T-helper 2 cell (primary cell): ENCODE measurements at regions not wholly inside any gene's neighbourhood (a gene's known extent, or its start where the extent isn't known, plus 50 kb on each side); places are given as distances from the start of the nearest gene placed in this dataset.

ENCODE experiments used
- DNase-seq, 5 experiments: peaks; one replicate each; pipeline versions ENCODE4 v3.0.0 to v3.0.0-alpha.2; 2012 to 2022

DNA sequence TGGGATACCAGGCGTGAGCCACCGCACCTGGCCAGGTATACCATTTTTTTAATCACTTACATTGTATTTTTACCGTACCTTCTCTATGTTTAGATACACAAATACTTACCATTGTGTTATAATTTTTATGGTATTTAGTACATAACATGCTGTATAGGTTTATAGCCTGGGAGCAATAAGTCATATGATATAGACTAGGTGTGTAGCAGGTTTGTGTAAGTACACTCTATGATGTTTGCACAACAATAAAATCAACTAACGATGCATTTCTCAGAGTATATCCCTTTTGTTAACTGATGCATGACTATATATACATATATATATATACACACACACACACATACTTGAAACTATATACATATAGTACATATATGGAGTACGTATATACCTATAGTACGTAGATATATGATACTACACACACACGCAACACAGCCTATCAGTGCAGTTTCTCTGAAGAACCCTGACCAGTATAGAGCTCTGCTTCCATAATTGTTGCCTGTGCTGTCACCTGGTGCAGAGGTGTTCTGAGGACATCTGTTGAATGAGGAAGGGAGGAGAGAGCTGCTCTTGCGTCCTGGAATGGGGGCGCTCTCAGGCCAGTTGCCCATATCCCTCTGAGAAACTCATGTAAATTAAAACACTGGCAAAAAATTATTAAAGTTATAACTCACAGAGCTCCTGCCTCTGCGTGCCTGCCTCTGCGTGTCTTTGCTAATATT lies 315.3 kb downstream of the FGFR2 start:
- DNase-seq: no peak

DNA sequence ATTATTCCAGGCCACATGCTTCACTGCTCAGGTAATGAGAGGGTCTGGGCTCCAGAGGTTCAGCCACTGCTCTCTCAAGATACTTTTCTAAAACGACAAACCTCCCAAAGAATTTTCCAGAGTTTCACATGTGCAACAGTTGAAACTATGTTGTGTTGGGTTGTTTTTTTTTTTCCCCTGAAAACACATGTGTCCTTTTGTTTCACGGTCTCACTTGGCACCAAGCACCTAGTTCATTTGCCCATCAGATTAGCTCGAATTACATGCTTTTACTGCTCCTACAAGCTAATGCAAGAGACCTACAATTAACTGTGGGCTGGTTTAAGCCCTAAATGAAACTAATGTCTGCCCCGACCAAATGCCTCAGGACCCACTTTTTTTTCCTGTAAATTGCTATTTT lies 313.3 kb downstream of the FGFR2 start:
- no peak for DNase-seq

DNA sequence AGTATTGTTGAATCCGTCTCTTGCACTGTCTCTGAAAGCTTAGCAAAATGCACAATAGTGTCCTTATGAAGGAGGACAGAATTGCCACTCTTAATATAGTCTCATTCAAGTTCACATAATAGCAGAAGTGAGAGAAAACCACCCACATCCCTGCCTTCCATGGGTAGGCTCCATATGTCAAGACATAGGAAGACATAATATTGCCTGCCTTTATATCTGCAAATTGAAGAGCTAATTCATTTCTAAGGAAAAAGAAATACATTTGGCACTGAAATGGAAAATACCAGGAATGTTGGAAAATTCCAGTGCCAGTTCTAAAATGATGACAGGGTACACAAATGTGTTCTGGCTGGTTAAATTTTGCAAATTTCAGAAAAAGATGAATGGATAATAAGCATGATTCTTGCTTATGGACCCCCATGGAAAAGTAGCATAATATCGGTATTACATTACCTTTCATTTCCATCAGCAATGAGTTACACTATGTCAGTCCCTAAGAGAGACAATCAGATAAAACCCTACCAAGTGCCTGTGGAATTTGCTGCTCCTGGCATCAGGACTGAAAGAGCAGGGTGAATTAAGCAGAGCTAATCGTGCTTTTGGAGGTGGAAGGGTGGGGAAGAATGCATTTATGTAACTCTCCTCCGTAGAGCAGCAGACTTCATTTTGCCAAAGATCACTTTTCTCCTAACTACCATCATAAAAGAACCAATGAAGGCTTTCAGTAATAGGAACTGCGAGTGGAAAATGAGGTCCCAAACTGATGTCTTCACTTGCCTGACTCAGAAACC lies 312.6 kb downstream of the FGFR2 start:
- DNase-seq: no peak

DNA sequence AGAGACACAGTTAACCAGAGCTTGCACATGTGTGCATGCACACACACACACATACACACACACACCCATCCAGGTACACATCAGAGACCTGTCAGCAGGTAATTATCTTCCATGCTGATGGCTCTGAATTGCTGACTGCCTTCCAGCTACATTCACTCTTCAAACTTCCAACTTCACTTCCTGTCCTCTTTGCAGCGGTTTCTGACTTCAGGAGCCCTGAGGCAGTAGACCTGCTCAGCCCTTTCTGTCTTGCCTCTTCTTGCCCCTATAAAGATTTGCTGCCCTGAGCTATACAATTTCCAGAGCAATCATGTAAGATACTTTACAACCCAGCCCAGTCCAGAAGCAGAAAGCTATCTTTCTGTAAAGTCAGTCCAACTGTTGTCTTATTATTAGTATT lies 310.2 kb downstream of the FGFR2 start:
- no peak for DNase-seq

DNA sequence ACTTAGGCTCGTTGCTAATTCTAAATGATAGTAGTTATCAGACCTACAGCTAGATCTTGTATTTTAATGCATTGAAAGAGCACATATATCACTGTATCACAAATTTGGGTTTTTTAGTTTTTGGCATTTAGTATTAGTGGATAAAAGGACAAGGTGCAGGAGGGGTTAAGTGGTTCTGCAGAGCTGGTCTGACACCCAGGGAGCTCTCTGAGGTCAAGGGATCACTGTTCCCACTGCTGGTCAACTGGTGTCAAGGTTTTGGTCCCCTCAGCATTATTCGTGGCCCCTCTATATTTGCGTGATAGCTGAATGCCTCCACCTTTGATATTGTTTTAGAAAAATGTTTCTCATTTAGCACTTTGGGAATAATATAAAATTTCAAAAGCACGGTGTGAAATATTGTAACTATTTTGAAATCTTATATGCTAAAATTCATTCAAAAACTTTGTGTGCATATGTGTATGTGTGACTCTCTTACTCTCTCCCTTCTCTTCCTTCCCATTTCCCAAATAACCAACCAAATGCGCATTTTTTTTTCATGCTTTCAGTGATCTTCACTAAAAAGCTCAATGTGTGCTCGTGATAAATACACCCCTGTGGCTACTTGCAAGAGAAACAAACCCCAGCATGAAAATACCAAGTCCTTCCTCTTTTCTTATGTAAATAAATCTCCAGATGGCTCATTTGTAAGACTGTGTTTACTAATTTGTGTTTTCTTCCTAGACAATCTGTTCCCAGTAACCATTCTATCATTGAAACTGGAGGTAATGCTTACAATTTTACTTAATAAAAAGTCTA lies 309.2 kb downstream of the FGFR2 start:
- no peak for DNase-seq

DNA sequence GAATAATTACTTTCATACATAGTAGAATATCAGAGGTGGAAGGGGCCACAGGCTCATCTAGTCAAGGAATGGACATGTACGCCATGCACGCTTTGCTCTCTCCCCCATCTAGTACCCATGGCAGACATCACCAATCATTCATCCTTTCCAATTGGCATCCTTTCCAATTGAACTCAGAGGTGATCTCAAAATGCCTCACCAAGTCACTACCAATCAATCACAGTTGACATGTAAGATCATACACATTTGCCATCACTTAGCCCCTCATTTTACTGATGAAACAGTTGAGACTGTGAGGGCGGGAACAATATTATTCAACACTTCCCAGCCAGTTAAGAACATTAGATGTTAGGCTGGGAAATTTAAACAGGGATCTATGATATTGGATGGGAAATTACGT lies 308.4 kb downstream of the FGFR2 start:
- DNase-seq: no peak

DNA sequence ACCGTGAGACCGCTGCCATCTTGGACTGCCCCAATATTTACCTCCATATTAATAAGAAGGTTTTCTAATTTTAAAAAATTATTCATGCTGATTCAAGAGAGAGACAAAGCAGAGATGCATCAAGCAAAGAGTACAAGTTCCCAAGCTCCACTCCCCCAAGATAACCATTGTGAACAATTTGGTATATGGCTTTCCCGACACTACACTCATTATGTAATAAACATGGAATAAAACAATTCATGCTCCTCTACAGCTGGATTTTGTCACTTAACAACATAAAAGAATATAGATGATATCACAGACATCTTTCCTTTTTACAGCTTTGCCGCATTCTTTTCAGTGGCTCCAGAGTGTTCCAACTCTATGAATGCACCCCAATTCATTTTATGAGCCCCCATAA lies 307.6 kb downstream of the FGFR2 start:
- DNase-seq: no peak

DNA sequence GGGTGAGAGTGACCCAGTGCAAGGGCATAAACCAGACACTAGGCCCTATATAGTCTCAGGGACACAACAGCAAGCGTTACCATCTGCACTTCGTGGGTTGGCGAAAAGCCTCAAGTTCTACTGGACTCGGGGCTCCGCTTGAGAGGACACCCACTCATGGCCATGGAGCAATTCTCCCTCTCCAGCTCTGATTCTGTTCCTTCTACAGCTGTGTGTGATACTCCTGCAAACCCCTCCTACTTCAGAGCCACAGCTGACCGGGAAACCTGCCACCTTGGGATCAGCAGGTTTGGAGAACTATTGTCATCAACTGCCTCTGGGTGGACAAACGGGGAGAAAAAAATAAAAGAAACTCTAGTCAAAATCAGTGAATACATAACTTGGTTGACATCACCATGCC lies 306.9 kb downstream of the FGFR2 start:
- DNase-seq: no peak

DNA sequence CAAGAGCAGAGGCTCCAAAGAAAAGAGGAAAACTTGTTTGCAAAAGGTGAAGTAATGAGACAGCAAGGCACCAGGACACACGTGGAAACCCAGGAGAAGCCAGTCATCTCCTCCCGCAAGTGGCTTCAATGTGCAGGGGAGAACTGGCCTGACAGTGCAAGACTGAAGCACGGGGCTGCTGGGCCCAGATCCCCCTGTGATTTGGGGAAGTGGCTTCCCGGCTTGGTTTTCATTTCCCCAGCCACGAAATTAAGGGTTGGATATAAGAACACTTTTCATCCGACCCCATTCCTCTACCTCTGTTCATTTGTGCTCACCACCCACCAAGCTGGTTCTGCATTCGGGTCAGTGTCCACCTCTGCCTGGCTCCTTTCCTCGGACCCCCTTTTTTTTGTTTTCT lies 306.4 kb downstream of the FGFR2 start:
- DNase-seq: no peak

DNA sequence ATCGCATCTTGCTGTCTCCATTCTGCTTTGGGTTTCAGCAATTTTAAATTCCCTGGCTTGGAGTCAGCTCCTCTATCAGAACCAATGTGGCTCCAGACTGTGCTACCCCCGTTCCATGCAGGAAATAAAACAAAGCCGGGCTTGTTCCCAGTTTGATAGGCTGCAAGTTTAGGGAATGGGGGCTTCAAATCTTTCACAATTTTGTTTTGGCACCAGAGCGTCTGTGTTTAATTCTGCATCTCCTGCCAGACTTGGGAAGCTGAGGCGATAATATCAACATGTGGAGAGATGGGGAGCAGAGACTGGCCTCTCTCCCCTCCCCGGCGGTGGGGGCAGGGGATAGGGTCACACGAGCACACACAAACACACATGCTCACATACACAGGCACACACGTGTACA lies 305.9 kb downstream of the FGFR2 start:
- DNase-seq: no peak

DNA sequence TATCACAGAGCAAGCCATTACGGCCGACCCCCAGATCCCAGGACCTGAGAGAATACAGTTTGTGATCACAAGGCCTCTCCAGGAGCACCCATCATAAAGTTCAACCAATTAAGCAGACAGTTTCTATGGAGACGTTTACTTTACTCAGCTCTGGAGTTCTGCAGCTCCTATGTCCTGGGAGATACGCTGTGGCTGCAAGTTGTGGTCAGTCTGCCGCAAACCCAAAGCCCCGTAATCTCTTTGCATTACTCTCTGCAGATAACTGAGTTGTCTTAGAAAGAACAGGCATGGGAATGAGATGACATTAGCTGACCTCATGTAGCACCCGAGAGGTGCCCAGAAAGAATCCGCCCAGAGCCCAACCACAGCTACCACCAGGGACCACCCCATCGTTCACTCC lies 305.1 kb downstream of the FGFR2 start:
- DNase-seq: no peak

DNA sequence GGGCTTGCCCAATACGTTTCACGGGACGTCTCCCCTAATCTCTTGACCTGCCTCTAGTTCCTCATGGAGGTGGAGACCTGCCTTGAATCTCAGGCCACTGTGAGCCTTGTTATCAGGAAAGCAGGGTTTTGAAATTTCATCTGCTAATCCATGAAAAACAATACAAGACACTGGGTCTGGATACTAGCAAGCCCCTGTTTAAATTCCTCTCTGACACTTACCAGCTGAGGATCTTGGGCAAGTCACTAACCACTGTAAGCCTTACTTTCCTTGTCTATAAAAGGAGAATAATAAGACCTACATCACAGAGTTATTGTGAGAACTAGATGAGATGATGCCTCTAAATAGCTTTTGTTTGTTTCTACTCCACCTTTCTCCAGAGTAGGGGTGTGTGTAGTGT lies 303.6 kb downstream of the FGFR2 start:
- no peak for DNase-seq

DNA sequence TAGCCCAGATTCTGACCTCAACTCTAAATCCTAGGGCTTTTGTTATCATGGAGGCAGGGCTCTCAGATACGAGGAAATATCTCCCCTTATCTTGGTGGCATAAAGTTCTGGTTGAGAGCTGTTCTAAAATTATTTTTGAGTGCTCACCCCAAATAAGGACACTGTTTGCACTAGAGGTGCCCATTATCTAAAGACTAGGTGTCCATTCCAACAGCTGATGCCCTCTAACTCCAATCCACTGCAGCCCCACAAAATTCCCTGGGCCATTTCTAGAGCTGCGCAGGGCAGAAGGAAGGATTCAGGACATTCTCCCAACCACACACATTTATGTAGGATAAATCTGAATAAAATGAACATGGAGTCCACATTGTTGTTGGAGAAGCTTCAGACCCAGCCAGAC lies 301.9 kb downstream of the FGFR2 start:
- no peak for DNase-seq

DNA sequence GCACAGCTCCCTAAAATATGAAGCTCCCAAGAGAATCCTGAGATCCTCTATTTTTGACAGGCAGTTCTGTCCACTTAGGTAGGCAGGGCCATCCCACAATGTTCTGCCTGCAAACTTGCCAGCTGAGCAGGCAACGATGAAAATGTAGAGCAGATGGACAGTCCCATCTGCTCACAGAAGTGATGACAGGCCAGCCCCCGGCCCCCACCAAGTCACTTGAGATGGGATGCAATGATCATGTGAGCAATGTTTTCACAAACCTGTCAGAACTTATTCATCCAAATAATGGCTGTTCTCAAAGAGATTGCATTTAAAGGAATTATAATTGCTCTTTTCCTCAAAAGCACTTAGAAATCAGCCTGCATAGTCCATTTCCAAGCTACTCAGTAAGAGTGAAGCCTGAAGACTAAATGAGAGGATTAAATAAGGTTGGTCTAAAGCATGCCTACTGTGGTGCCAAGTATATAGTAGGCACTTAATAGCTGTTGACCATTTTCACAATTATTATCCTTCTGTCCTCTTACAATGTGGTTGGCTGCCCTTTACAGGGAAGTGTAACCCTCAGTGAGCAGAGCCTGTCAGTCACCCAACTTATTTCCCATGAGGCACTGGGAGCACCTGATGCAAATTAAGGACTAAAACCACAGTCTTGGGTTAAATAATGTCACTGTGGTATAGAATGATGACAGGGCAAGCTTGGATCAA lies 301.2 kb downstream of the FGFR2 start:
- no peak for DNase-seq

DNA sequence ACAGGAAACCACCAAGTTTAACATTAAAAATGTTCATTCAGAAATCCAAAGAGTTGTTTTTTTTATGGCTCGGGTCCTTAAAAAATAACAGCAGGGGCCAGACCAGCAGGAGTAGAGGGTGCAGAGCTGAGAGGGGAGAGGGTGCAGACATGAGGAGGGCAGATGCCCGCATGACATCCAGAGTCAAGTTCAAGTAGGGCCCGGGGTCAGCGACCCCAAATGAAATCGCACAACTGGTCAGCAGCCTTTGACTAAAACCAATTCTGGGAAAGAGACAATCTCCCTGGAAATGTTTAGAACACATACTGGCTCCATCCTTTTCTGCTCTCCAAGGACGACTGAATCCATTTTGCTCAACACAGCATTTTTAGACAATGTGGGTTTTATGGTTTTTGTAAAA lies 297.5 kb downstream of the FGFR2 start:
- DNase-seq: no peak

DNA sequence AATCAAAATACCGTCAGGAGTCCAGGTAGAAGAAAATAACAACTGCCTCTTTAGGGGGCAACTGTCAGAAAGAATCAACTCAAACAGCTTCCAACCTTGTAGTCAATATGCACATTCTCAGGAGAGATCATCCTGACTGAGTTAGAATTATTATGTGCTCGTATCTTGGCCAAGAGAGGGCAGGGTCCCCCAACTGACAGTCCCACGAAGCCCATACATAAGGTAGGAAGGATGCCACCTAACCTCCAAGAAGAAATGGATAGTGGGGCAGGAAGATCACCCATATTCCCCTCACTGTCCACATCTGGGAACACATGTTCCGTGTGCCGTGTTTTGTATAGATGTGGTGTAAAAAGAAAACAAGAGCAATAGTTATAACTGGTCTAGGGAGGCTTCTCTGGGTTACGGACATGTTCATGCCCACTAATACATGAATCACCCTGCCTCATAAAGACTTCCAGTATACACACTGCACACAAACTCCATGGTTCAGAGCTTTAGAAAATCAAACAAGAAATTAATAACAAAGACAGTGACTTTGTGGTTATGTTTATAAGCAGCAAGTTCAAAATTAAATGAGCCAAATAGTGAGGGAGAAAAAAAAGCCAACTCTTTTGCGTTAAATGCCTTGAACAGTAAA lies 295.6 kb downstream of the FGFR2 start:
- no peak for DNase-seq

DNA sequence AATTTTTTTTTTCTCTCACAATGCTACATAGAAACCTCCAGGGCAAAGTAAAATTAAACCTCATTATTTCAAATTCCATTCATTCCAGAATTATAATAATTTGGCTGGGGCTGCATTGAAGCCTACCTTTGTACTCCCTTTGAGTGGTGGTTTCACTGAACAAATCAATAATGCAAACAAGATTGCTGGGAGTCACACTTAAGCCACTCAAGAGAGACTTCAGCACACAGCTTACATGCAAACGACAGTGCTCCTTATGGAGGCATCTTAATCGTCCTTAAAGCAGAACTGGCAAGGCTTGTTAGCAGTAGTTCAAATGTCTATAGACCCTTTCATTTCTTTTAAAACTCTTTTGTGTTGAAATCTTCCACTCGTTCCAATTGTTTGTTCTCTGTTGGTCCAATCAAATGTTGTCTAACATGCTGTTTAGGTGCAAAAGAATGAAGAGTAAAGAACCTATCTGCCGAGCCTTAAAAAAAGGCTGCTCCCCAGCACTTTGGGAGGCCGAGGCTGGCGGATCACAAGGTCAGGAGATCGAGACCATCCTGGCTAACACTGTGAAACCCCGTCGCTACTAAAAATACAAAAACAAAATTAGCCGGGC lies 294.9 kb downstream of the FGFR2 start:
- DNase-seq: no peak

DNA sequence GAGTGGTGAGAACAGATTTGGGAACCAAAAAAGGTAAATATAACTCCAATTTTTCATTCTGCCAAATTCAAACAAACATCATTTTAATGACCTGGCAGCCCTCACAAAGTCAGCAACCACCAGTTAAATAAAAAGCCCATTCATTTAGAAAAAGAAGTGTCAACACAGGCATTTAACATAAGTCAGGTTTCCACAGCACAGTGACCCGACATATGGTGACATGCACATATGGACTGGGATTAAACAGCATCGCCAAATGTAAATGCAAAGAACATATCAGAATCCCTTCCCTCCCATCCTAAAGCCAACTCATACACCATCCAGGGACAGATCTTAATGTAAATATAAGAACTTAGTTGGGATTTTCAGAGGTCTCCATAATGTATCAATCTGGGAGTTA lies 293.2 kb downstream of the FGFR2 start:
- no peak for DNase-seq

DNA sequence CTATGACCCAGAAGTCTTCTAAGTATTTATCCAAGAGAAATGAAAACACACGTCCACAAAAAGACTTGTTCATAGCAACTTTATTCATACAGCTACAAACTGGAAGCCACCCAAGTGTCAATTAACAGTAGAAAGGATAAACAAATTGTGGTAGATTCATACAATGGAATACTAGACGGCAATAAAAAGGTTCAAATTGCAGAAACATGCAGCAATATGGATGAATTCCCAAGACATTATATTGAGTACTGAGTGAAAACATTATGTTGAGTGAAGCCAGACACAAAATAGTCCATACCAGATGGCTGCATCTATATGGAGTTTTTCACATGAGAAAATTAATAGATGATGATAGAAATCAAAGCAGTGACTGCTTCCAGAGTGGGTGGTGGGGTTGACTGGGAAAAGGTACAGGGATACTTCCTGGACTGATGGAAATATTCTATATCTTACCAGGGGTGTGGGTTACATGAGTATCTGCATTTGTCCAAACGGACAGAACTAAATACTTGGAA lies 292.0 kb downstream of the FGFR2 start:
- DNase-seq: no peak

DNA sequence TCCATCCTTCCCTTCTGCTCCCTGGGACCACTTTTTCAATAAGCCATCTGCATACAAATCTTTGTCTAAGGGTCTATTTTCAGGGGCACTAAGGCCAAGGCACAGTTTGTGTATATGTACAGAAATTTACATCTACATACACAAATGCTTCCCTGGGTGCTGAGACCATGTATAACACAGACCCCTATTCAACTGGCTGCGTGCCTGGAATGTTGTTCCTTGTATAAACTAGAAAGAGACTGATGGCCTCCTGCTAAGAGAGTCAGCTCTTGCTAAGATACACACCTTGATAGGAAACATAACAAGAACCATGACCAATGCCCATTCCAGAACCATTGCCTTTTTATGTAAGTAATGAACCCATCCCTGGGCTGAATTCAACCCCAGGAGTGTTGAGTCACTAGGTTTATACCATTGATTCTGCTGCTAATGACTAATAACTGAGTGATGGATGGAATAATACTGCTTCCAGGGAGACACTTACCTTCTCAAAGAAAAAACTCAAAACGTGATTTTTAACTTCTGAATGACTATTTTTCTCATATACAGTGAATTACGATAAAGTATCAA lies 290.7 kb downstream of the FGFR2 start:
- no peak for DNase-seq

DNA sequence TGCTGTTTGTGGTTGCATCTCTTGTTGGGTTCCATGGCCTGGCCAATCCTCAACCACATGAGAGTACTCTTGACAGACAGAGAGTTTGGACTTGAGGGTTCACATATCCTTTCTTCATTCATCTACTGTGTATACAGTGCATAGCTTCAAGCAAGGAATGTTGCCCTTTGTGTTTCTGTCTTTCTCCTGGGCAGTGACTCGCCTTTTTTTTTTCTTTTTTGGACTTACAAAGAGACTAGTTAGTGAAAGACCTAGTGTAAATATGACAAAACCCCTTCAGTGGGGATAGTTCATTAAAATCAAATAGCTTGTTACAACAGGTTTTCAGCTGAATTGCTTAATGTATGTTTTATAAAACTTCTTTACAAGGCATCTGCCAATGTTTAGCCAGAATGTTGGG lies 290.2 kb downstream of the FGFR2 start:
- DNase-seq: no peak

DNA sequence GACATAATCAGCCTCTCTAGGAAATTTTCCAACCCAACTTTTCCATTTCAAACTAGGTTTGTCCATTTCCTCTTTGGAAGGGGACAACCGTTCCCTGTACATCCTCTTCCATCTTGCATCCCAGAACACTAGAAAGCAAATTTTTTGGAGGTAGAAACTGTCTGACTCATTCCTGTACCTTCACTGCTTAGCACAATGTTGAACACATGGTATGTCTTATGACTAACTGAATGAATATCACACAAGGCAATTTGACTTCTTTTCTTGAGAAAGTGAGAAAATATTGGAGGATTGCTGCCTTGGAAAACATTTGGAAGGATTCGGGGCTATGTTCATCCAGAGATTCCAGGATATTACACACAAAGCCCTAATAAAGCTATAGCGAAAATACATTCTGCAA lies 289.1 kb downstream of the FGFR2 start:
- DNase-seq: no peak
